DOHH2 (cell line): ENCODE measurements at regions not wholly inside any gene's neighbourhood (a gene's known extent, or its start where the extent isn't known, plus 50 kb on each side); places are given as distances from the start of the nearest gene placed in this dataset.

Experiments used
- H3F3A ChIP-seq: fragments of 200-600 bp; sonication (generic), shearing (Covaris generic); 2 replicates; pipeline ENCODE4 v1.6.0; 2016; ENCODE audit warnings: antibody characterized with exemption, mild to moderate bottlenecking; ENCODE audit not compliant: control insufficient read depth, insufficient read depth
- H3K27ac ChIP-seq: fragments of 200-600 bp; sonication (generic); 2 replicates; pipeline ENCODE4 v1.5.1; 2014; ENCODE audit warnings: low read depth, mild to moderate bottlenecking, low read length, moderate library complexity
- H3K27me3 ChIP-seq: fragments of 200-600 bp; sonication (generic); 2 replicates; pipeline ENCODE4 v1.6.1; 2014; ENCODE audit warnings: mild to moderate bottlenecking, low read length, mixed read lengths; ENCODE audit not compliant: control insufficient read depth
- H3K36me3 ChIP-seq: fragments of 200-600 bp; sonication (generic); 2 replicates; pipeline ENCODE4 v1.6.1; 2014; ENCODE audit warnings: mild to moderate bottlenecking, low read length, moderate library complexity, mixed read lengths; ENCODE audit not compliant: control insufficient read depth
- H3K4me1 ChIP-seq: fragments of 200-600 bp; sonication (generic); 2 replicates; pipeline ENCODE4 v1.6.1; 2014; ENCODE audit warnings: mild to moderate bottlenecking, low read length, mixed read lengths; ENCODE audit not compliant: control insufficient read depth
- H3K4me2 ChIP-seq: fragments of 200-600 bp; sonication (generic); 2 replicates; pipeline ENCODE4 v1.6.0; 2014; ENCODE audit warnings: mild to moderate bottlenecking, low read length, moderate library complexity
- H3K4me3 ChIP-seq: fragments of 200-600 bp; sonication (generic); 2 replicates; pipeline ENCODE4 v1.5.1; 2014; ENCODE audit warnings: mild to moderate bottlenecking, low read length, mixed read lengths
- H3K79me2 ChIP-seq: fragments of 200-600 bp; sonication (generic); 2 replicates; pipeline ENCODE4 v1.6.1; 2014; ENCODE audit warnings: mild to moderate bottlenecking, low read length, mixed read lengths; ENCODE audit not compliant: control insufficient read depth
- H3K9me2 ChIP-seq: fragments of 200-600 bp; sonication (generic); replicated peaks from 2 replicates; pipeline ENCODE4 v1.6.1; 2014; ENCODE audit warnings: mild to moderate bottlenecking, low read length, mixed read lengths; ENCODE audit not compliant: control insufficient read depth
- H3K9me3 ChIP-seq: fragments of 200-600 bp; sonication (generic); 2 replicates; pipeline ENCODE4 v1.6.1; 2014; ENCODE audit warnings: antibody characterized with exemption, low read length, mixed read lengths; ENCODE audit not compliant: control insufficient read depth, insufficient read depth
- H4K20me1 ChIP-seq: fragments of 200-600 bp; sonication (generic); 2 replicates; pipeline ENCODE4 v1.6.0; 2014; ENCODE audit warnings: low read depth, mild to moderate bottlenecking, antibody characterized with exemption, low read length, moderate library complexity; ENCODE audit not compliant: control insufficient read depth, insufficient read depth
- EZH2phosphoT487 ChIP-seq: fragments of 200-600 bp; sonication (generic); IDR thresholded peaks from 2 replicates; pipeline ENCODE4 v1.6.1; 2017; ENCODE audit warnings: borderline replicate concordance, mild to moderate bottlenecking, antibody characterized with exemption, low read length, moderate library complexity, mixed read lengths
- TF ChIP-seq, protein P1 (sequence below): fragments of 200-600 bp; sonication (generic); IDR thresholded peaks from one replicate; pipeline ENCODE4 v1.5.1; 2014; ENCODE audit warnings: antibody characterized with exemption, mild to moderate bottlenecking, low read depth, low read length; ENCODE audit not compliant: poor library complexity, severe bottlenecking

DNA sequence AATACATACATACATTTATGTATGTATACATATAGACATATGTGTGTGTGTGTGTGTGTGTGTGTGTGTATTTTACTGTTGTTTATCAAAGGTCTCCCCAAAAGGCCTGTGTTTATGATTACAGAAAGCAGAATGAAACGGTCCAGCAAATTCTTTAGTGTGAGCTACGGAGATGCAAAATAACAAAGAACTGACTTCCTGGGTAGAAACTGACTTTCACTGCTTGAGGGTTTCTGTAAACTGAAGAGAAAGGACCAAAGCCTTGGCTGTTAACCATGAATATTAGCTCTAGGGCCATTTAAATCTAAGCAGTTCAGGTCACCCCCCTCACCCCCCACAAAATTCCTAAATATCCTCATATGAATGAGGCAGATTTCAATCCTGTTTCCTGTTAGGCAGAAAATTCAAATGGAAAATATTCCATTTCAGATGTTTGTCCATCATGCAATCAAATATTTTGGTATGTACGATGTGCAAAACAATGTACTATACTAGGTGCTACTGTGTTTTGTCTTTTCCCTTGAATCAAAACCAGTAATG is 213.2 kb downstream of the TGFB2 start:
- no peaks in the 10 kb centered on the region for H3K36me3 ChIP-seq
- no peaks in the 10 kb centered on the region for H3K4me1 ChIP-seq
- H3K9me2 ChIP-seq: no peaks in the 10 kb centered on the region
- H4K20me1 ChIP-seq: no peaks in the 10 kb centered on the region
- no peak overlapping the region for H3K4me3 ChIP-seq
- no peaks in the 10 kb centered on the region for H3K79me2 ChIP-seq
- H3K27ac ChIP-seq: no peak overlapping the region
- no peaks in the 10 kb centered on the region for H3K9me3 ChIP-seq
- H3F3A ChIP-seq: no peaks in the 10 kb centered on the region
- no peak overlapping the region for H3K4me2 ChIP-seq
- no peak for TF ChIP-seq EZH2phosphoT487
- TF ChIP-seq, protein P1, sequence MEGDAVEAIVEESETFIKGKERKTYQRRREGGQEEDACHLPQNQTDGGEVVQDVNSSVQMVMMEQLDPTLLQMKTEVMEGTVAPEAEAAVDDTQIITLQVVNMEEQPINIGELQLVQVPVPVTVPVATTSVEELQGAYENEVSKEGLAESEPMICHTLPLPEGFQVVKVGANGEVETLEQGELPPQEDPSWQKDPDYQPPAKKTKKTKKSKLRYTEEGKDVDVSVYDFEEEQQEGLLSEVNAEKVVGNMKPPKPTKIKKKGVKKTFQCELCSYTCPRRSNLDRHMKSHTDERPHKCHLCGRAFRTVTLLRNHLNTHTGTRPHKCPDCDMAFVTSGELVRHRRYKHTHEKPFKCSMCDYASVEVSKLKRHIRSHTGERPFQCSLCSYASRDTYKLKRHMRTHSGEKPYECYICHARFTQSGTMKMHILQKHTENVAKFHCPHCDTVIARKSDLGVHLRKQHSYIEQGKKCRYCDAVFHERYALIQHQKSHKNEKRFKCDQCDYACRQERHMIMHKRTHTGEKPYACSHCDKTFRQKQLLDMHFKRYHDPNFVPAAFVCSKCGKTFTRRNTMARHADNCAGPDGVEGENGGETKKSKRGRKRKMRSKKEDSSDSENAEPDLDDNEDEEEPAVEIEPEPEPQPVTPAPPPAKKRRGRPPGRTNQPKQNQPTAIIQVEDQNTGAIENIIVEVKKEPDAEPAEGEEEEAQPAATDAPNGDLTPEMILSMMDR: no peak
- H3K27me3 ChIP-seq: no peaks in the 10 kb centered on the region

GRCh38 chr1:218565377-218565776 is 220.2 kb downstream of the TGFB2 start:
- Histone ChIP-seq H3K4me1 (no peaks in the 10 kb centered on the region), H3K27me3 (no peaks in the 10 kb centered on the region)
- no peak for TF ChIP-seq EZH2phosphoT487
- TF ChIP-seq, protein P1: no peak

GRCh38 chr1:218568962-218569550 is 223.9 kb downstream of the TGFB2 start:
- Histone ChIP-seq H3K36me3 (no peaks in the 10 kb centered on the region), H4K20me1 (no peaks in the 10 kb centered on the region), H3K9me3 (no peaks in the 10 kb centered on the region), H3K27ac (no peak overlapping the region), H3K79me2 (no peaks in the 10 kb centered on the region), H3K4me2 (no peak overlapping the region), H3K9me2 (no peaks in the 10 kb centered on the region), H3K4me3 (no peak overlapping the region), H3K4me1 (no peaks in the 10 kb centered on the region), H3F3A (no peaks in the 10 kb centered on the region), H3K27me3 (no peaks in the 10 kb centered on the region)
- TF ChIP-seq, protein P1: no peak
- TF ChIP-seq EZH2phosphoT487: no peak

More at GRCh38 chr1:218565377-218565776, 220.2 kb downstream of the TGFB2 start:
- Histone ChIP-seq H3K9me2 (no peaks in the 10 kb centered on the region), H4K20me1 (no peaks in the 10 kb centered on the region), H3F3A (no peaks in the 10 kb centered on the region), H3K4me2 (no peak overlapping the region), H3K9me3 (no peaks in the 10 kb centered on the region), H3K27ac (no peak overlapping the region), H3K4me3 (no peak overlapping the region), H3K36me3 (no peaks in the 10 kb centered on the region), H3K79me2 (no peaks in the 10 kb centered on the region)
